Spinal cord (tissue), 9 donors: ENCODE measurements at regions not wholly inside any gene's neighbourhood (a gene's known extent, or its start where the extent isn't known, plus 50 kb on each side); places are given as distances from the start of the nearest gene placed in this dataset.

Experiments
- DNase-seq, 6 donors: peaks; one replicate each; pipeline versions ENCODE4 v3.0.0 to v3.0.0-alpha.2; 2013 to 2015; ENCODE audit warnings: low spot score in 6 of 6, low read depth in 4 of 6
- H3K27ac ChIP-seq: one replicate; pipeline ENCODE4 v1.5.1; 2013; ENCODE audit warnings: low read depth, low read length, control low read depth
- H3K27me3 ChIP-seq: one replicate; pipeline ENCODE4 v1.6.1; 2013; ENCODE audit warnings: low read length; ENCODE audit not compliant: control insufficient read depth, insufficient read depth
- H3K36me3 ChIP-seq: one replicate; pipeline ENCODE4 v1.6.1; 2013; ENCODE audit warnings: low read length; ENCODE audit not compliant: control insufficient read depth, insufficient read depth
- H3K4me1 ChIP-seq: one replicate; pipeline ENCODE4 v1.6.1; 2013; ENCODE audit warnings: low read length; ENCODE audit not compliant: control insufficient read depth, insufficient read depth
- H3K4me3 ChIP-seq: one replicate; pipeline ENCODE4 v1.5.1; 2013; ENCODE audit warnings: low read depth, low read length, control low read depth
- H3K9me3 ChIP-seq: one replicate; pipeline ENCODE4 v1.6.1; 2013; ENCODE audit warnings: low read length; ENCODE audit not compliant: control insufficient read depth, insufficient read depth
- WGBS: methylation state at CpG from one replicate; pipeline ENCODE4 v1.1.5; 2013; ENCODE audit warnings: missing lambda C conversion rate; ENCODE audit not compliant: insufficient coverage; 5-methylcytosine and 5-hydroxymethylcytosine counted together
- donor health status: healthy.

GRCh38 chr3:80215191-80215590, 447.4 kb upstream of the ROBO1 start:
- DNase-seq = no peak
- H3K27me3 ChIP-seq = no peaks in the 10 kb centered on the region
- no peak overlapping the region for H3K27ac ChIP-seq
- no peaks in the 10 kb centered on the region for H3K9me3 ChIP-seq
- no peaks in the 10 kb centered on the region for H3K36me3 ChIP-seq
- WGBS = 64% methylated on average over 2 of the region's 2 CpGs
- no peak overlapping the region for H3K4me3 ChIP-seq
- no peaks in the 10 kb centered on the region for H3K4me1 ChIP-seq

- Histone ChIP-seq H3K27ac (no peak overlapping the region), H3K4me1 (no peaks in the 10 kb centered on the region), H3K36me3 (no peaks in the 10 kb centered on the region), H3K4me3 (no peak overlapping the region), H3K27me3 (no peaks in the 10 kb centered on the region), H3K9me3 (no peaks in the 10 kb centered on the region)
- peak in 3 of 6 donors; percentile 6 to 92 (median 25) for DNase-seq
- 100% methylated on average over 1 of the region's 4 CpGs for WGBS
These were observed 445.3 kb upstream of the ROBO1 start for GRCh38 chr3:80213086-80213485.

GRCh38 chr3:80192936-80193335, 425.1 kb upstream of the ROBO1 start:
- Histone ChIP-seq H3K4me3 (no peak overlapping the region), H3K4me1 (no peaks in the 10 kb centered on the region), H3K27ac (no peak overlapping the region), H3K36me3 (no peaks in the 10 kb centered on the region), H3K27me3 (no peaks in the 10 kb centered on the region), H3K9me3 (no peaks in the 10 kb centered on the region)
- no peak for DNase-seq
- WGBS = no CpG with 5 or more reads among the region's 3 CpGs

GRCh38 chr3:80190051-80190450, 422.3 kb upstream of the ROBO1 start:
- H3K36me3 ChIP-seq = no peaks in the 10 kb centered on the region
- H3K27ac ChIP-seq = no peak overlapping the region
- H3K27me3 ChIP-seq = no peaks in the 10 kb centered on the region
- DNase-seq = peak in 4 of 6 donors; percentile 6 to 37 (median 20)
- WGBS = 0% methylated on average over 1 of the region's 3 CpGs
- no peaks in the 10 kb centered on the region for H3K9me3 ChIP-seq
- H3K4me1 ChIP-seq = no peaks in the 10 kb centered on the region
- H3K4me3 ChIP-seq = no peak overlapping the region

- H3K36me3 ChIP-seq = no peaks in the 10 kb centered on the region
- H3K9me3 ChIP-seq = no peaks in the 10 kb centered on the region
- no peak overlapping the region for H3K4me3 ChIP-seq
- H3K4me1 ChIP-seq = no peaks in the 10 kb centered on the region
- H3K27ac ChIP-seq = no peak overlapping the region
- no CpG with 5 or more reads among the region's 2 CpGs for WGBS
- no peak for DNase-seq
- H3K27me3 ChIP-seq = no peaks in the 10 kb centered on the region
These were observed 420.2 kb upstream of the ROBO1 start for GRCh38 chr3:80187981-80188380.

GRCh38 chr3:80159990-80160506, 392.2 kb upstream of the ROBO1 start:
- Histone ChIP-seq H3K4me1 (no peaks in the 10 kb centered on the region), H3K27ac (no peak overlapping the region), H3K9me3 (no peaks in the 10 kb centered on the region), H3K36me3 (no peaks in the 10 kb centered on the region), H3K4me3 (no peak overlapping the region), H3K27me3 (no peaks in the 10 kb centered on the region)
- peak in 1 of 6 donors; percentile 57 for DNase-seq
- no CpG with 5 or more reads among the region's 3 CpGs for WGBS

- Histone ChIP-seq H3K9me3 (no peaks in the 10 kb centered on the region), H3K4me3 (no peak overlapping the region), H3K27ac (no peak overlapping the region), H3K36me3 (no peaks in the 10 kb centered on the region), H3K27me3 (no peaks in the 10 kb centered on the region), H3K4me1 (no peaks in the 10 kb centered on the region)
- no CpG with 5 or more reads among the region's 3 CpGs for WGBS
- no peak for DNase-seq
These were observed 390.5 kb upstream of the ROBO1 start for GRCh38 chr3:80158332-80158731.

GRCh38 chr3:80157546-80157945, 389.7 kb upstream of the ROBO1 start:
- H3K9me3 ChIP-seq = no peaks in the 10 kb centered on the region
- no peaks in the 10 kb centered on the region for H3K4me1 ChIP-seq
- no peak overlapping the region for H3K27ac ChIP-seq
- no CpG with 5 or more reads among the region's 2 CpGs for WGBS
- no peak overlapping the region for H3K4me3 ChIP-seq
- H3K27me3 ChIP-seq = no peaks in the 10 kb centered on the region
- no peaks in the 10 kb centered on the region for H3K36me3 ChIP-seq
- DNase-seq = peak in 1 of 6 donors; percentile 74

- Histone ChIP-seq H3K9me3 (no peaks in the 10 kb centered on the region), H3K27me3 (no peaks in the 10 kb centered on the region), H3K27ac (no peak overlapping the region), H3K4me3 (no peak overlapping the region), H3K4me1 (no peaks in the 10 kb centered on the region), H3K36me3 (no peaks in the 10 kb centered on the region)
- no CpG with 5 or more reads among the region's 3 CpGs for WGBS
- DNase-seq = no peak
These were observed 384.9 kb upstream of the ROBO1 start for GRCh38 chr3:80152692-80153091.

GRCh38 chr3:80142714-80143113, 374.9 kb upstream of the ROBO1 start:
- H3K9me3 ChIP-seq = no peaks in the 10 kb centered on the region
- no peak overlapping the region for H3K4me3 ChIP-seq
- no peaks in the 10 kb centered on the region for H3K36me3 ChIP-seq
- DNase-seq = no peak
- no peaks in the 10 kb centered on the region for H3K27me3 ChIP-seq
- WGBS = no CpG with 5 or more reads among the region's 4 CpGs
- no peak overlapping the region for H3K27ac ChIP-seq
- H3K4me1 ChIP-seq = no peaks in the 10 kb centered on the region
